Trophoblast cell (in vitro differentiated cells and primary cell): ENCODE measurements at regions not wholly inside any gene's neighbourhood (a gene's known extent, or its start where the extent isn't known, plus 50 kb on each side); places are given as distances from the start of the nearest gene placed in this dataset.

Experiments used
- DNase-seq, 2 donors: peaks; one replicate each; pipeline ENCODE4 v3.0.0-alpha.2; 2016
- H2AFZ ChIP-seq: 2 replicates; pipeline ENCODE4 v1.6.1; 2013; ENCODE audit warnings: low read length, moderate library complexity, mild to moderate bottlenecking; ENCODE audit not compliant: insufficient read depth, poor library complexity
- H2AK5ac ChIP-seq: 2 replicates; pipeline ENCODE4 v1.6.1; 2013; ENCODE audit warnings: mild to moderate bottlenecking, low read length
- H2BK120ac ChIP-seq: 2 replicates; pipeline ENCODE4 v1.6.1; 2013; ENCODE audit warnings: low read length, mild to moderate bottlenecking, moderate library complexity; ENCODE audit not compliant: insufficient read depth, poor library complexity
- H2BK12ac ChIP-seq: 2 replicates; pipeline ENCODE4 v1.6.1; 2013; ENCODE audit warnings: mild to moderate bottlenecking, low read length, moderate library complexity
- H2BK5ac ChIP-seq: 2 replicates; pipeline ENCODE4 v1.6.1; 2013; ENCODE audit warnings: low read length, low read depth, moderate library complexity, mild to moderate bottlenecking; ENCODE audit not compliant: poor library complexity
- H3K14ac ChIP-seq: 2 replicates; pipeline ENCODE4 v1.6.1; 2013; ENCODE audit warnings: mild to moderate bottlenecking, low read length
- H3K18ac ChIP-seq: 2 replicates; pipeline ENCODE4 v1.6.1; 2013; ENCODE audit warnings: mild to moderate bottlenecking, low read length
- H3K23ac ChIP-seq: 2 replicates; pipeline ENCODE4 v1.6.1; 2013; ENCODE audit warnings: low read length
- H3K27ac ChIP-seq: 2 replicates; pipeline ENCODE4 v1.5.1; 2013; ENCODE audit warnings: low read depth, mild to moderate bottlenecking, inconsistent platforms, low read length, moderate library complexity
- H3K27me3 ChIP-seq: 2 replicates; pipeline ENCODE4 v1.6.1; 2013; ENCODE audit warnings: inconsistent platforms, mild to moderate bottlenecking, low read length, moderate library complexity; ENCODE audit not compliant: insufficient read depth
- H3K36me3 ChIP-seq, 2 experiments: 1 replicate in 1 of 2; 2 replicates in 1 of 2; pipeline ENCODE4 v1.6.1; 2013; ENCODE audit warnings: low read length in 2 of 2, mild to moderate bottlenecking in 2 of 2, moderate library complexity in 1 of 2; ENCODE audit not compliant: insufficient read depth in 2 of 2, control insufficient read depth in 1 of 2
- H3K4ac ChIP-seq: 2 replicates; pipeline ENCODE4 v1.6.1; 2013; ENCODE audit warnings: low read depth, mild to moderate bottlenecking, low read length, moderate library complexity
- H3K4me1 ChIP-seq, 2 experiments: 1 replicate in 1 of 2; 2 replicates in 1 of 2; pipeline ENCODE4 v1.6.1; 2013; ENCODE audit warnings: low read length in 2 of 2, mild to moderate bottlenecking in 2 of 2, moderate library complexity in 1 of 2; ENCODE audit not compliant: insufficient read depth in 2 of 2, control insufficient read depth in 1 of 2
- H3K4me2 ChIP-seq: 2 replicates; pipeline ENCODE4 v1.6.1; 2013; ENCODE audit warnings: inconsistent platforms, mild to moderate bottlenecking, low read length, moderate library complexity
- H3K4me3 ChIP-seq: 2 replicates; pipeline ENCODE4 v1.5.1; 2013; ENCODE audit warnings: mild to moderate bottlenecking, low read depth, low read length, inconsistent platforms
- H3K79me1 ChIP-seq: one replicate; pipeline ENCODE4 v1.6.1; 2013; ENCODE audit warnings: low read length
- H3K79me2 ChIP-seq: 2 replicates; pipeline ENCODE4 v1.6.1; 2013; ENCODE audit warnings: low read length, mild to moderate bottlenecking; ENCODE audit not compliant: control insufficient read depth, insufficient read depth, poor library complexity
- H3K9ac ChIP-seq: 2 replicates; pipeline ENCODE4 v1.6.1; 2013; ENCODE audit warnings: mild to moderate bottlenecking, low read length
- H3K9me3 ChIP-seq: 2 replicates; pipeline ENCODE4 v1.6.1; 2013; ENCODE audit warnings: low read depth, mild to moderate bottlenecking, control low read depth, inconsistent platforms, low read length; ENCODE audit not compliant: insufficient read depth
- H4K12ac ChIP-seq: 2 replicates; pipeline ENCODE4 v1.6.1; 2013; ENCODE audit warnings: low read depth, mild to moderate bottlenecking, low read length, moderate library complexity
- H4K8ac ChIP-seq: 2 replicates; pipeline ENCODE4 v1.6.1; 2013; ENCODE audit warnings: low read depth, mild to moderate bottlenecking, low read length, moderate library complexity
- H4K91ac ChIP-seq: one replicate; pipeline ENCODE4 v1.6.1; 2013; ENCODE audit warnings: low read depth, mild to moderate bottlenecking, low read length, moderate library complexity
- WGBS: extraction: QIAGEN DNeasy Blood & Tissue Kit; methylation state at CpG from one replicate; pipeline ENCODE4 v1.1.7; 2013; ENCODE audit warnings: missing lambda C conversion rate; ENCODE audit not compliant: insufficient read length, insufficient coverage; ENCODE audit errors: extremely low coverage; 5-methylcytosine and 5-hydroxymethylcytosine counted together

DNA sequence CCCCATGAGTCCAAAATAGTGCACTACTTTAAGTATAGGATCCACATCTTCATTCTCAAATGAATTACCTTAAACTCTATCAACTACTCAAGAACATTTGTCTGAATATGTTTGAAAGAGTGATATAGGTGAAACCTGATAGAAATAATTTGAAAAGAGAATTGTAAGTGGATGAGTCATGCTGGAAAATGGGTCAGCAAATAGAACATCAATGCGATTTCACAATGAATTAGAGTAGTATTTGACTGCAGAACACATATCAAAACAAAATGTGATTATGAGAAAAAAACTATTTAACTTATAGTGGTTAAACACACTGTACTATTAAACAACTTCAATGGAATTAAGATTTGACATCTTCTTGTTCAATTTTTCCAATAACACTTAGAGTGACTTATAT, 300.6 kb upstream of the KLHL1 start:
- no peak overlapping the region for H4K12ac ChIP-seq
- H3K27ac ChIP-seq, result no peak overlapping the region
- H3K14ac ChIP-seq, result no peak overlapping the region
- H3K36me3 ChIP-seq, result no peaks in the 10 kb centered on the region
- H3K4me2 ChIP-seq, result no peak overlapping the region
- no peak overlapping the region for H3K4ac ChIP-seq
- H2BK12ac ChIP-seq, result no peak overlapping the region
- WGBS, result no CpG with 5 or more reads among the region's 1 CpG
- no peak overlapping the region for H3K4me3 ChIP-seq
- no peak overlapping the region for H4K91ac ChIP-seq
- no peak overlapping the region for H2BK5ac ChIP-seq
- no peak overlapping the region for H2BK120ac ChIP-seq
- no peak overlapping the region for H2AK5ac ChIP-seq
- H3K23ac ChIP-seq, result no peak overlapping the region
- no peak overlapping the region for H3K9ac ChIP-seq
- no peaks in the 10 kb centered on the region for H3K79me2 ChIP-seq
- no peak overlapping the region for H4K8ac ChIP-seq
- H3K9me3 ChIP-seq, result no peaks in the 10 kb centered on the region
- no peak overlapping the region for H2AFZ ChIP-seq
- no peaks in the 10 kb centered on the region for H3K79me1 ChIP-seq
- no peaks in the 10 kb centered on the region for H3K4me1 ChIP-seq
- H3K18ac ChIP-seq, result no peak overlapping the region
- DNase-seq, result no peak
- no peaks in the 10 kb centered on the region for H3K27me3 ChIP-seq

DNA sequence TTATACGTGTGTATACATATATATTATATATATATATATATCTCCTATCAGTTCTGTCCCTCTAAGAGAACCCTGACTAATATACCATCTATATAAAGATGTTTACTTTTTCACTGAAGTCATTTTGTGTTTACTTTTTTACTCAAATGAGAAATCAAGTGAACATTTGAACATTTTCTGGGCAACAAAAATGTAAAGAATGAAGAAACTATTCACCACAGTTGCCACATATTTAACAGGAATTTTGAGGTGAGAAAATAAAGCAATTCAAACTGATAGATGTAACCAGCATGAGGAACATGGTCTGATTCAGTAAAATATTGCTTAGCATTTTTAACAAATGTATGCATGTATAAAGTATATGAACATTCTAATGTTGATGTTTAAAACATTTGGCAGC, 299.2 kb upstream of the KLHL1 start:
- Histone ChIP-seq H4K91ac (no peak overlapping the region), H3K18ac (no peak overlapping the region), H3K4me1 (no peaks in the 10 kb centered on the region), H2AFZ (no peak overlapping the region), H3K23ac (no peak overlapping the region), H4K8ac (no peak overlapping the region), H3K79me2 (no peaks in the 10 kb centered on the region), H3K79me1 (no peaks in the 10 kb centered on the region), H2BK5ac (no peak overlapping the region), H3K4me2 (no peak overlapping the region), H2AK5ac (no peak overlapping the region), H3K9ac (no peak overlapping the region), H2BK120ac (no peak overlapping the region), H2BK12ac (no peak overlapping the region), H3K36me3 (no peaks in the 10 kb centered on the region), H3K27me3 (no peaks in the 10 kb centered on the region), H3K4ac (no peak overlapping the region), H3K14ac (no peak overlapping the region), H3K27ac (no peak overlapping the region), H3K9me3 (no peaks in the 10 kb centered on the region), H4K12ac (no peak overlapping the region), H3K4me3 (no peak overlapping the region)
- no CpG with 5 or more reads among the region's 1 CpG for WGBS
- no peak for DNase-seq

DNA sequence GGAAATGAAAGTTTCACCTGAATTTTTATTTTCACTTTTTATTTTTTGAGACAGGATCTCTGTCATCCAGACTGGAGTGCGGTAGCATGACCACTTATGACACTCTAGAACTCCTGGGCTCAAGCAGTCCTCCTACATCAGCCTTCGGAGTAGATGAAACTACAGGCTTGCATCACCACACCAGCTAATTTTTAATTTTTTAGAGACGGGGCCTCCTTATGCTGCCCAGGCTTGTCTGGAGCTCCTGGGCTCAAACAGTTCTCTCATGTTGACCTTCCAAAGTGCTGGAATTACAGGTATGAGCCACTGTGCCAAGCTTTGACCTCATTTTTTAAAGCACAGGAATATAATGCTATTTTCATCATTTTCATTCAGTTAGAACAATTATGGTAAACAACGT, 297.0 kb upstream of the KLHL1 start:
- no peak overlapping the region for H3K4me3 ChIP-seq
- H3K4me2 ChIP-seq, result no peak overlapping the region
- no peak overlapping the region for H3K9ac ChIP-seq
- no peak overlapping the region for H3K23ac ChIP-seq
- no peak overlapping the region for H3K18ac ChIP-seq
- no peaks in the 10 kb centered on the region for H3K9me3 ChIP-seq
- no peaks in the 10 kb centered on the region for H3K79me2 ChIP-seq
- no peaks in the 10 kb centered on the region for H3K36me3 ChIP-seq
- no peak overlapping the region for H2AFZ ChIP-seq
- H2BK12ac ChIP-seq, result no peak overlapping the region
- H3K27me3 ChIP-seq, result no peaks in the 10 kb centered on the region
- no peak overlapping the region for H3K4ac ChIP-seq
- no peak overlapping the region for H3K14ac ChIP-seq
- no CpG with 5 or more reads among the region's 4 CpGs for WGBS
- H3K4me1 ChIP-seq, result no peaks in the 10 kb centered on the region
- H2BK120ac ChIP-seq, result no peak overlapping the region
- no peak overlapping the region for H2AK5ac ChIP-seq
- H4K8ac ChIP-seq, result no peak overlapping the region
- H3K27ac ChIP-seq, result no peak overlapping the region
- no peak overlapping the region for H4K12ac ChIP-seq
- no peaks in the 10 kb centered on the region for H3K79me1 ChIP-seq
- no peak overlapping the region for H4K91ac ChIP-seq
- H2BK5ac ChIP-seq, result no peak overlapping the region
- DNase-seq, result no peak

DNA sequence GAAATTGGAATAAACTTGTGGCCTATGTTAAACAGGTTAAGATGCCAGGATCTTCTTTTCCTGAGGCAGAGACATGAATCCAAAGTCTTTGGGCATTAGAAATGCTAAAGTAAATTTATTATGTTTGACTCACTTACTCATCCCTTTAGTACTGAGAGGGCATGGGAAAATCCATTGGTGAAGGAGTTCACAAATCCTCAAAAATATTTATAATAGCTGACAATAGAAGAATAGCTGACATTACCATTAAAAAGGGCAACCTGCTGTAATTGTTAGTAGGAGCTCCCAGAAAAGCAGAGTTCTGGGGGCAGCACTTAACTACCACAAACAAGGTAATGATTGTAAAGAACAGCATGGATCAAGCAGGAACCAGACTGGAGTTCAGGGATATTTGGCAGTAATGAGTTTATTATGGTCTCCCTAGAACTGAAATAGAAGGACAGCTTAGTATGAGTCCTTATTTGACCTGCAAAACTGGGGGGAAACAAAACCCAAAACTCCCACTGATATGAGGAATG, 285.8 kb upstream of the KLHL1 start:
- Histone ChIP-seq H3K36me3 (no peaks in the 10 kb centered on the region), H3K18ac (no peak overlapping the region), H3K4ac (no peak overlapping the region), H4K8ac (no peak overlapping the region), H3K27ac (no peak overlapping the region), H3K27me3 (no peaks in the 10 kb centered on the region), H2BK12ac (no peak overlapping the region), H3K14ac (no peak overlapping the region), H3K79me1 (no peaks in the 10 kb centered on the region), H3K4me3 (no peak overlapping the region), H3K9me3 (no peaks in the 10 kb centered on the region), H4K12ac (no peak overlapping the region), H2BK120ac (no peak overlapping the region), H4K91ac (no peak overlapping the region), H3K4me2 (no peak overlapping the region), H3K4me1 (no peaks in the 10 kb centered on the region), H2BK5ac (no peak overlapping the region), H3K23ac (no peak overlapping the region), H3K9ac (no peak overlapping the region), H2AFZ (no peak overlapping the region), H3K79me2 (no peaks in the 10 kb centered on the region), H2AK5ac (no peak overlapping the region)
- DNase-seq, result no peak
